CD4-positive, alpha-beta T cell treated with Interleukin-2 at 100 ng/mL for 4 hours (primary cell): ENCODE measurements at regions not wholly inside any gene's neighbourhood (a gene's known extent, or its start where the extent isn't known, plus 50 kb on each side); places are given as distances from the start of the nearest gene placed in this dataset.

Source experiments
- DNase-seq: peaks from one replicate; pipeline ENCODE4 v3.0.0-alpha.2; 2020; ENCODE audit warnings: low spot score

- no peak for DNase-seq
These were observed 102.2 kb upstream of the IL6 start for GRCh38 chr7:22624781-22625180.

- DNase-seq = no peak
These were observed 104.7 kb upstream of the IL6 start for GRCh38 chr7:22622116-22622785.

GRCh38 chr7:22618528-22618927 lies 108.5 kb upstream of the IL6 start:
- DNase-seq = no peak

- no peak for DNase-seq
These were observed 109.8 kb upstream of the IL6 start for GRCh38 chr7:22617166-22617565.

- DNase-seq = no peak
These were observed 113.5 kb upstream of the IL6 start for GRCh38 chr7:22613496-22613895.

- DNase-seq = no peak
These were observed 112.8 kb upstream of the STEAP1B start for GRCh38 chr7:22612776-22613175.

- DNase-seq = no peak
These were observed 111.7 kb upstream of the STEAP1B start for GRCh38 chr7:22611758-22612079.

GRCh38 chr7:22610951-22611757 lies 111.2 kb upstream of the STEAP1B start:
- no peak for DNase-seq

GRCh38 chr7:22610263-22610662 lies 110.3 kb upstream of the STEAP1B start:
- DNase-seq = no peak

GRCh38 chr7:22607180-22607579 lies 107.2 kb upstream of the STEAP1B start:
- no peak for DNase-seq

- DNase-seq = no peak
These were observed 104.3 kb upstream of the STEAP1B start for GRCh38 chr7:22604246-22604645.

GRCh38 chr7:22601812-22602565 lies 102.0 kb upstream of the STEAP1B start:
- no peak for DNase-seq

GRCh38 chr7:22601408-22601807 lies 101.4 kb upstream of the STEAP1B start:
- no peak for DNase-seq

GRCh38 chr7:22601003-22601402 lies 101.0 kb upstream of the STEAP1B start:
- DNase-seq = no peak

- DNase-seq = no peak
These were observed 98.4 kb upstream of the STEAP1B start for GRCh38 chr7:22598318-22598920.

GRCh38 chr7:22597844-22598243 lies 97.9 kb upstream of the STEAP1B start:
- no peak for DNase-seq

- DNase-seq = no peak
These were observed 96.9 kb upstream of the STEAP1B start for GRCh38 chr7:22596763-22597400.

GRCh38 chr7:22594020-22594419 lies 94.0 kb upstream of the STEAP1B start:
- no peak for DNase-seq

GRCh38 chr7:22591271-22591670 lies 91.3 kb upstream of the STEAP1B start:
- DNase-seq = no peak

GRCh38 chr7:22589641-22590201 lies 89.7 kb upstream of the STEAP1B start:
- no peak for DNase-seq

GRCh38 chr7:22588351-22588750 lies 88.4 kb upstream of the STEAP1B start:
- DNase-seq = no peak

GRCh38 chr7:22587322-22587721 lies 87.3 kb upstream of the STEAP1B start:
- DNase-seq = no peak
